ENCODE measurements at regions not wholly inside any gene's neighbourhood (a gene's known extent, or its start where the extent isn't known, plus 50 kb on each side); places are given as distances from the start of the nearest gene placed in this dataset.
"Not testable (repeated sequence)": the region's sequence is repeated elsewhere in the genome, so short reads cannot be mapped to it uniquely, and the experiment has no call there.

DNA sequence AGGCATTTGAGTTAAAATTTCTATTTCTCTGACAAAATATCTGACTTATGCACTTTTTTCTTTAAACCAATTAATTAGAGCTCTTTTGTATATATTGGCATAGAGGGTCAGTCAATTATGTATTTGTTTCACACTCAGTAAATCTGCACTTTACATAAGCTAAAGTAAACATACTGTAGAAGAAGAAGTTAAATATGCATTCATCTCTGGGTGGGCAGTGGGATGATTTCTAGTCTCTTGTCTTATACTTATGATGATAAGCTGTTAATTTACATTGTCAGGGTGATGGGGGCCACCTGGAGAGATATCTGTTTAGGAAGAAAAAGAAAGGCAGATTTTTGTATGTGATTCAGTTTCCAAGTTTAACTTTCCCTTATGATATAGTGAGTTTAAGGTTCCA is 330.8 kb downstream of the IPO8 start:
- in situ Hi-C loops (cut with HindIII; ENCODE audit: low sequenced_read_pairs) = no loop called here

DNA sequence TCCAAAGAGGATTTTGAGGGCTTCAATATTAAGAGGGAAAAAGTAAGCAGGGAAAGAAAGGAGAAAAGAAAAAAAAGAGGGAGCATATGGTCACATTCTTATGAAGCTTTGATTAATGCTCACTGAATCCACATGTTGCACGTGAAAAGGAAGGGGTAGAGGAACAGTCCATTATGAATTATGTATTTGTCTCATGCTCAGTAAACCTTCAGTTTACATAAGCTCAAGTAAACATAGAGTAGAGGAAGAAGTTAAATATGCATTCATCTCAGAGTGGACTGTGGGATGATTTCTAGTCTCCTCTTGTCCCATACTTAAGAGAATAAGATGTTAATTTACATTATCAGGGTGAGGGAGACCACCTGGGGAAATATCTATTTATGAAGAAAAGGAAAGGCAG is 334.5 kb downstream of the IPO8 start:
- in situ Hi-C loops (cut with HindIII; ENCODE audit: low sequenced_read_pairs) = no loop called here

- in situ Hi-C loops (cut with HindIII; ENCODE audit: low sequenced_read_pairs) = no loop called here
These were observed 337.0 kb downstream of the IPO8 start for GRCh38 chr12:30358671-30359070.

- in situ Hi-C loops (cut with HindIII; ENCODE audit: low sequenced_read_pairs) = no loop called here
These were observed 337.7 kb downstream of the IPO8 start for GRCh38 chr12:30357766-30358490.

DNA sequence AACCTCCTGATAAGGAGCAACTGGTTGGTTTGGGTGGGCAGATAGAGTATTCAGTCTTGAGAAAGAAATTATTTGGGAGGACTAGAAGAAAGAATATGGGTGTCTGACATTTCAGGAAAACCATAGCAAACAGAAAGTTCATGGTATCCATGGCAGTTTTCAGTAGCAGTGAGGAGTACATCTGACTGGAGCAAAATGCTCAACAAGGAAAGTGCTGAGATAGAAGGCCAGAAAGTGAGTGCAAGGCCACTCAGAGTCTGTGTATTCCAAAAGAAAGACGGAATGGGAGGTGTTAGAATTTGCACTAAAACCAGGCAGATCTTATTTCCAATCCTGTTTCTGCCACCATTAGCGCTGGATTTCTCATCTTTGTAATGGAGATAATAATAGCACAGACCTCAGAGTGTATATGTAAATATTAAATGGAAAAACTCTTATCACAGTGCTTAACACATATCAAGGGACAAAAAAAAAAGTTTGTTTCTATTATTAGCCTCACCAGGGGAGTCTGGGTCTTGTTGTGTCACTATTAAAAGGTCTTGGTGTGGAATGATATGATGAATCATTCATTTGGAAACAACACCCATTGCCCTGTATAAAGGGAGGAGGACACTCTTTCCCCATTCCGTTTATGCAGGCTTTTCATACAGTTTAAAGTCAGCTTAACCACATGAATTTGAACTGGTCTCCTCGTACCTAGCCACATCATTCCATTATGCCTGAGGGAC is 349.8 kb downstream of the IPO8 start:
- in situ Hi-C loops (cut with HindIII; ENCODE audit: low sequenced_read_pairs) = no loop called here

- in situ Hi-C loops (cut with HindIII; ENCODE audit: low sequenced_read_pairs) = no loop called here
These were observed 365.1 kb downstream of the IPO8 start for GRCh38 chr12:30330565-30330964.

DNA sequence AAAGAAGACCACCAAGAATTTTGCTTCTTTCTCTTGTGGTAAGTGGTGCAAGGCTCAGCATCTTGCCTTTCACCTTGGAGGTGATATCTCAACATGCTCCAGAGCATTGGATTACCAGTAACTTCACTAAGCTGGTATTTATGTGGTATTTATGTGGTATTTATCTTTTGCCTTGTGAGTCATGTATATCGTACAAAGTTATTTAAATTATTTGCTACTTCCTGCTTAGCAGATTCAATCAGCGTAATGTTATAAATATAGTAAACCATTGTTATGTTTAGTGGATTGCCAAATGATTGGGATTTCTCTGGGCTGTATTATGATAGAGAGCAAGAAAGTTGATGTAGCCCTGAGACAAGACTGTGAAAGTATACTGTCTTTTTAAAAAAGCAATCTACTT is 366.4 kb downstream of the IPO8 start:
- in situ Hi-C loops (cut with HindIII; ENCODE audit: low sequenced_read_pairs) = no loop called here

DNA sequence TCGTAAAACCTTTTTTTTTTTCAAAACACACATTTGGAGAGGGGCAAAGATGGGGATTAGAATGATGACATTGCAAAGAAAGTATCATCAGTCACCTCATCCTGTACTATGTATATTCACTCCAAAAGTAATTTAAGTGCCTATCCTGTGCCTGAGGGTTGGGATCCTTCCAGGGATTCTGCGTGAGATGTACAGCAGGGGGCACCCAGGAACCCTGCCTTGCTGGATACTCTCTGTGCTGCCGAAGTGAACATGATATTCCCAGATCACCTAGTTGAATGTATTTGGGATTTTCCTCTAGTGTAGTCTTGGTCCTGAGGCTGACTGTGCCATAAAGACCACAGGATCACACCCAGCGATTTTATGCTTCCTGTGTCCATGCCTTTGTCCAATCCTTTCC is 372.7 kb downstream of the IPO8 start:
- in situ Hi-C loops (cut with HindIII; ENCODE audit: low sequenced_read_pairs) = no loop called here

- in situ Hi-C loops (cut with HindIII; ENCODE audit: low sequenced_read_pairs) = no loop called here
These were observed 375.1 kb downstream of the IPO8 start for GRCh38 chr12:30320561-30320960.

DNA sequence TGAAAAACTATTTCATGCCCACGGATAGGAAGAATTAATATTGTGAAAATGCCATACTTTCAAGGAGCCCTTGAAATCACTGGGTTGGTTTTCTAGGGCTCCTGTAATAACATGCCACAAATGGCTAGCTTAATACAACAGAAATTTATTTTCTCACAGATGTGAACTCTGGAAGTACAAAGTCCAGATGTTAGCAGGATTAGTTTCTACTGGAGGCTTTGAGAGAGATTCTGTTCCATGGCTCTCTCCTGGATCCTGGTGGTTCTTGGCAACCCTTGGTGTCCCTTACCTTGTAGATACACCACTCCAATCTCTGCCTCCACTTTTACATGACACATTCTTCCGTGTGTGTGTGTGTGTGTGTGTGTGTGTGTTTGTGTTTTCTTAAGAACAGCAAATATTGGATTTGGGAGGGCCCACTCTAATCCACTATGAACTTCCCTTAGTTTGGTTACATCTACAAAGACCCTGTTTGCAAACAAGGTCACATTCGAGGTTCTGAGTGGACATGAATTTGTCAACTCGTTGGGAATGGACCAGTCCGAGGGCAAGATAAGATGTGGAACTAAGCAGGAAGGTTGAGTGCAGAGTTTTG is 381.1 kb downstream of the IPO8 start:
- in situ Hi-C loops (cut with HindIII; ENCODE audit: low sequenced_read_pairs) = no loop called here

DNA sequence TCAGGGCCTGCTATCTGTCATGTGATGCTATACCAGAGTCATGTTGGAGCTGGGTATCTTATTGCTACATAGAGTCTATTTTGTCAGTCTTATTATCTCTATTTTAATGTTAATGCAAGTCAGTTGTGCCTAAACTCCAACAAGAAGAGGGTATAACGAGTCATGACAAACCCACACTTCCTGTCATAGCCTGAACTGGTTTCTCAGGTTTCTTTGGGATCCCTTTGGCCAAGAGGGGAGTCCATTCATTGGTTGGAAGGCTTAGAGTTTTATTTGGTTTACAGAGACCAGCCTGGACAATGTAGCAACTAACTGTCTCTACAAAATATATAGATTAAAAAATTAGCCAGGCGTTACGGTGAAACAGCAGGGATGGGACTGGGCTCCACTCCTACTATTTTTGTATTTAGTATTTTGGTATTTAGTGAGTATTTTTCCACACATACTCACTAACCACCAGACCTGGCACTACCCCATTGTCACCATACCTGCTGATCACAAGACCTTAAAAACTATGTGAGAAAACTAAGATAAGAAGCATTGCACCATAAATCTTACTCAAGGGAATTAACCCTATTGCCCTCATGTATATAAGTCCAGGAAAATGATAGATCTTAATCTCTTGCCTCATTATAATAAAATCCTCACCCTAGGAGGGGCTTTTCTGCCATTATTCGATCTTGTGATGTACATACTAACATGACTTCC is 387.5 kb downstream of the IPO8 start:
- in situ Hi-C loops (cut with HindIII; ENCODE audit: low sequenced_read_pairs) = no loop called here

DNA sequence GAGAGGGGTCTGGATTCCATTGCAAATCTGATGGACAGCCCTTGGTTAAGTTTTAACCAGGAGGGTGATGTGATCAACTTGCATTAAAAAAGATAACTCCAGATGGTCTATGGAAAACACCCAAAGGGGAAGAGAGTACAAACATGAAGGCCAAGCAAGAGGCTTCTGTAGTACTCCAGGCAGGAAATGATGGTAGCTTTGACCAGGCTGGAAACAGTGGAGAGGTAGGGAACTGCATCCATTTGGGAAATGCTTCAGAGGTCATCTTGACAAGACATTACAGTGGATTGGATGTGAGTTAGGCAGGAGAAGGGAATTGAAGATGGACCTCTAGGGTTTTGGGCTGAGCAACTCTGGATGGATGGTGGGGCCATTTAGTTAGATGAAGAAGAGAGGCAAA is 391.1 kb downstream of the IPO8 start:
- in situ Hi-C loops (cut with HindIII; ENCODE audit: low sequenced_read_pairs) = no loop called here

GRCh38 chr12:30301291-30301690 is 394.4 kb downstream of the IPO8 start:
- in situ Hi-C loops (cut with HindIII; ENCODE audit: low sequenced_read_pairs) = no loop called here

DNA sequence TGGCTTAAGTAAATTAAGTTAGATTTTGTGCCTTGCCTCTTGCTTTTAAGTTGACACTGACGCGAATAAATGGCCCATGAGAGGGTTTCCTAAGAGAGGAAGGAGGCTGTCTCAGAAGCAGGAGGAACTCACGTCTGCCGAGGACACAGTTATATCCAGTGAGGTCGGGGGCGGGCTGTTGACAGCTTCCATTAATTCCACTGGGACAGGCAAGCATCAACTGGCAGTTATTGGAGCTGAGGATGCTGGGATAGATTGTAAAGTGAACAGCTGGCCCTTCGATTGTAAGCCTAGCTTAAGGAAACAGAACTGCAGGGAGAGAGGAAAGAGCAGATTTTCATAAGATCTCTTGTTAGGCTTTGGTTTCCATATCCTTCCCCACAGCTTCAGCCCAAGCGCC is 399.2 kb downstream of the IPO8 start:
- in situ Hi-C loops (cut with HindIII; ENCODE audit: low sequenced_read_pairs) = no loop called here

DNA sequence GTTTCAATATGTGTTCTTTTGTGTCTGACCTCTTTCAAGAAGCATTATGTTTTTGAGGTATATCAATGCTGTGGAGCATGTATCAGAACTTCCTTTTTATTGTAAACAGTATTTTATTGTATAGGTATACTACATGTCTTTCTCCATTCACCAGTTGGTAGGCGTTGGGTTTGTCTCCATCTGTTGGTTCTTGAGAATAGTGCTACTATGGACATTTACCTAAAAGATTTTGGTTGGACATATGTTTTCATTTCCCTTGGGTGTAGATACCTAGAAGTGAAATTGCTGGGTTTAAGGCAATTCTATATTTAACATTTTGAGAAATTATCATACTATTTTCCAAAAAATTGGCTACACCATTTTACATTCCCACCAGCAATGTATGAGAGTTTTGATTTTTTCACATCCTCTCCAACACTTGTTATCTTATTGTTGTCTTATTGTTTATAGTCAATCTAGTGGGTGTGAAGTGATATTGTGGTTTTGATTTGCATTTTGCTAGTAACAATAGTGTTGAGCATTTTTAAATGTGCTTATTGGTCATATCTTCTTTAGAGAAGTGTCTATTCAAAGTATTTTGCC is 409.2 kb downstream of the IPO8 start:
- in situ Hi-C loops (cut with HindIII; ENCODE audit: low sequenced_read_pairs) = no loop called here

- in situ Hi-C loops (cut with HindIII; ENCODE audit: low sequenced_read_pairs) = no loop called here
These were observed 417.3 kb downstream of the IPO8 start for GRCh38 chr12:30278401-30278800.

DNA sequence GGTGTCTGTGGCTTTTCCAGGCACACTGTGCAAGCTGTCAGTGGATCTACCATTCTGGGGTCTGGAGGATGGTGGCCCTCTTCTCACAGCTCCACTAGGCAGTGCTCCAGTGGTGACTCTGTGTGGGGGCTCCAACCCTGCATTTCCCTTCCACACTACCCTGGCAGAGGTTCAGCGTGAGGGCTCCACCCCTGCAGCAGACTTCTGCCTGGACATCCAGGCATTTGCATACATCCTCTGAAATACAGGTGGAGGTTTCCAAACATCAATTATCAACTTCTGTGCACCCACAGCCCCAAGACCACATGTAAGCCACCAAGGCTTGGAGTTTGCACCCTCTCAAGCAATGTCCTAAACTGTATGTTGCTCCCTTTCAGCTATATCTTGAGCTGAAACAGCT is 423.2 kb downstream of the IPO8 start:
- in situ Hi-C loops (cut with HindIII; ENCODE audit: low sequenced_read_pairs) = not testable (repeated sequence)

GRCh38 chr12:30269496-30269895 is 426.2 kb downstream of the IPO8 start:
- in situ Hi-C loops (cut with HindIII; ENCODE audit: low sequenced_read_pairs) = no loop called here

GRCh38 chr12:30268041-30268440 is 427.6 kb downstream of the IPO8 start:
- in situ Hi-C loops (cut with HindIII; ENCODE audit: low sequenced_read_pairs) = no loop called here

GRCh38 chr12:30263434-30263833 is 432.2 kb downstream of the IPO8 start:
- in situ Hi-C loops (cut with HindIII; ENCODE audit: low sequenced_read_pairs) = no loop called here

DNA sequence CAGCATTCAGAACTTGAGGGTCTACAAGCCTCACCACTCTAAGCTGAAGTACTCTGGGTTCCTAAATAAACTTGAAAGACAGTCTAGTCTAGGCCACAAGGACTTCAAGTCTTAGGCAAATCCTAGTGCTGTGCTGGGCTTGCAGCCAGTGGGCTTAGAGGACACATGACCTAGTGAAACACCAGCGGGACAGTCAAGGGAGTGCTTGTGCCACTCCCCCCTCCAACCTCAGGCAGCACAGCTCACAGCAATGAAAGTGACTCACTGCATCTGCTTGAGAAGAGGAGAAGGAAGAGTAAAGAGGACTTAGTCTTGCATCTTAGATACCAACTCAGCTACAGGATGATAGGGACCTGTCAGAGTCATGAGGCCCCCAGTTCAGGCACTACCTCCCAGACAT is 438.1 kb downstream of the IPO8 start:
- in situ Hi-C loops (cut with HindIII; ENCODE audit: low sequenced_read_pairs) = no loop called here
